CD4-positive, alpha-beta T cell treated with Interleukin-15 for 4 hours (primary cell): ENCODE measurements at regions not wholly inside any gene's neighbourhood (a gene's known extent, or its start where the extent isn't known, plus 50 kb on each side); places are given as distances from the start of the nearest gene placed in this dataset.

Experiments used
- DNase-seq: peaks from one replicate; pipeline ENCODE4 v3.0.0-alpha.2; 2020; ENCODE audit warnings: low spot score

DNA sequence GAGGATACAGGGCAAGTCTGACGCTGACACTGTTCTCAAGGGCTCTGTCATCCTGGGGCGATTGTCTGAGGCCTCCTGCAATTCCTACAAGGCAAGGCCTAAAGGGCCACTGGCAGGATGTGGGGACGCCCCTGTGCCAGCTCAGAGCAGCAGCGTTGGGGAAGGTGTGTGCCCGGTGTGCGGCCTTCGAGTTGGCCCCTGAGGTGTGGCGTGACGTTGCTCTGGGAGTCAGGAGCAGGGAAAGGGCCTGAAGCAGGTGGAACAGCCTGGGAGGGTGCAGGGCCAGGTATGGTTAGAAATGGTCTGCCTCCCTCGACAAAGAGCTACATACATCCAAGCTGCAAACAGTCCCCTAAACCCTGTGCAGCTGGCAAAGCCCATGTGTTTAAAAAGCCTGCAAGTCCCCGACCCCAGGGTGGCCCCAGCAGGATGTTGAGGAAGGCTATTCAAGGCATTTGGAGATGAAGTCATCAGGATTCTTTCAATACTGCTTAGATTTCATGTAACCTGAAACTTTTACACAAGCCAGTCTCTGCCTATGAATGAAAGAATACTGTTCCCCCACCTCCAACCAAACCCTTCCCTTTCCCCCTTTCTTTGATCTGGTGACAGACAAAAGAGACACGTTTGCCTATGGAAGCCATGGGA is 142.5 kb upstream of the TNS3 start:
- no peak for DNase-seq

GRCh38 chr7:47722126-47722525 is 140.2 kb upstream of the TNS3 start:
- DNase-seq: no peak

DNA sequence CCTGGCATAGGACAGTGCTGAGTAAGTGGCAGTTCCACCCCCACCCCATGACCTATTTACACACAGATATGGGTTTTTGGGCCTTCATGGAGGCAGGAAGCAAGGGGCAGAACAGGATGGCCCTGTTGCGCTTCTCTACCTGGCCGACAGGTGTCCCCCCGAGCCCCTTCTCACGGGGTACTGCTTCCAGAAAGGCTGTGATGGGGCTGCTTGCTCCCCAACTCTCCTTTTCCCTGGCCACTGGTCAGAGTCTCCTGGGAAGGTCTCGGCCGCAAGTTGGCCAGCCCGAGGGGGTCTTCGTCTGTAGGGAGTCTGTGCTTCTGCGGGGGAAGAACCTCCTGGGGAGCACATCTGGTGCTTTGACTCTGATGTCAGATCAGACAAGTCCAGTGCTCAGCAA is 139.8 kb upstream of the TNS3 start:
- no peak for DNase-seq

- no peak for DNase-seq
These were observed 139.0 kb upstream of the TNS3 start for GRCh38 chr7:47720907-47721244.

DNA sequence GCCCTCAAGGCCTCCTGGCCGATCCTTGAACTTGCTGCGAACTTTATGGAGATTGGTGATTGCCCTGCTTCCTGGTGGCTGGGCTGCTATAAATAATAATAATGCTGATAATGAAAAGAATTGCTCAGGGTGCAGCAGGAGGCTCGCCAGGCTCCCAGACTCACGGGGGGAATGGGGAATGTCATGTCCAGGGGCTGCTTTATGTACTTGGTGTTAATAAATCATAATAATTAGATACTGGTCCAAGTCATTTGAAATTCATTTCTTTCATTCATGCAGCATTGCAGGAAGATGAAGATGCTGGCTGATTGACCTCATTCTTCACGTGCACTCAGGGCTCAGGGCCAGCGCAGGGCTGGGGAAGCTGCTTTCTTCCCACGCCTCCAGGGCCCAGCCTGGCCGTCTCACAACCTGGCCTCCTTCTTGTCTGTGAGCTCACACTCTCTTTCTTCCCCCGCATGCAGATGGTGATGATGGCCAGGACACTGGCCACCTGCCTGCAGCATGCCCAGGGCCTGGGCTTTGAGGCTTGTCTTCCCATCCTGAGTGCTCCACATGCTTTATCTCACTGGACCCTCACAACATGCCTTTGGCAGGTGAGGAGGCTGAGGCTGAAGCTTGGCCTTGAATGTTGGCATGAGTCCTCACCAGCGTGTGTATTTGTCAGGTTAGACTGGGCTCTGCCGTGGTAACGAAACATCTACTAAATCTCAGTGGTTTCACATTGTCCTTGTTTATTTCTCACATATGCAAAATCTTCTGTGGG is 138.4 kb upstream of the TNS3 start:
- DNase-seq: no peak

GRCh38 chr7:47719675-47720074 is 137.8 kb upstream of the TNS3 start:
- no peak for DNase-seq

DNA sequence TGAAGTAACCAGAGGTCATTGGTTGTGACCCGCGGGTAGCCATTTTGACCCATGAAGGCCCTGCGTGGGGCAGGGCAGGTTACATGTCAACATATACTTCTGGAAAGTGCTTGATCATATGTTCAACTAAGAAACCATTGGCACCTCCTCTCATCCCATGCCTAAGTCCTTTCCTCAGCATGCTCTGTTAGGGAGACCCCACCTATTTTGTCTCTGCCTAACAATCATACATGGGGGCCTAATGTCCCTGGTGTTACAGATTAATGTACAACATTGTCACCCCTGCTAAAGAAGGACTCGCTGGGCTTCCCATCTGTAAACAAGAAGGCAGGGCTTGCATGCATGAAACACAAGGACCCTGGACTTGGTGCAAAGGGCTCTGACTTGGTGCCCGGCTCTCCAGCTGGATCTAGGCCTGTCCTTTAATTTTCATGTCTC is 133.7 kb upstream of the TNS3 start:
- DNase-seq: no peak

DNA sequence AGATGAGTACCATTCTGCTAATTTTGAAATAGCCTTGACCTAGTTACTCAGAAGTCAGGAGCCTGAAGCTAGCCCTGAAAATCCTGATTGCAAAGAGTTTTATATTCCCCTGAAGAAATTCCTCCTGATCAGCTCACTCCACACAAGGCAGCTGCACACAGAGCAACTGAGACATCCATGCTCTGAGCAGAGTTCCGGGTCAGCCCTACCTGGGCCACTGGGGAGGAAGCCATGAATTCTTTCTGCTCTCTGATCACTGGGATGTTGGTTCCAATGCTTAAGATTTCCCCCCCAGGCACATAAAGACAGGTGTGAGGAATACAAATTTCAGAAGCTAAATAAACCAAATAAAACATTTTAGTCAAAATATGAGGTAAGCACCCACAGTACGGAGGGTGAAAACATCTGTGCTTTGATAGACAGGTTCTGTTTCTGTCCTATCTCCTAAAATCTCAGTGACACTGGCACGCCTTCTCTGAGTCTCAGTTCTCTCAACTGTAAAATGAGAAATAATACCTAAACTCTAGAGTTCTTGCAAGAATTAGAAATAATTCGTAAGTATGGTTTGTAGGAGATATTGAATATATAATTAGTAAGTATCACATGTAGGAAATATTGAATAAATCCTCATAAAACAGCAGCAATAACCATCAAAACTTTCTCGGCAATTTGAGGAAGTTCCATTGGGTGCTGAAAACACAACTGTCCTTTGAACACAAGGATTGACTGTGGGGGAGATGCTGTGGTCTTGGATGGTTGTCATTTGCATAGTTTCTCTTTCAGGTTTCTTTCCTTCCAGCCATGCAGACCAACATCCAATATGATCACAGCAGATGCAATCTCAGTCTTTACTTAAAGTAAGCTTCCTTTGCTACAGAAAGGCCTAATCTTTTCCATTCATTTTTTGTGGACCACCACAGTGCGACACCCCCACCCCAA is 133.0 kb upstream of the TNS3 start:
- DNase-seq: no peak

GRCh38 chr7:47713595-47713994 is 131.7 kb upstream of the TNS3 start:
- no peak for DNase-seq

GRCh38 chr7:47712416-47712815 is 130.5 kb upstream of the TNS3 start:
- DNase-seq: no peak

- DNase-seq: no peak
These were observed 129.9 kb upstream of the TNS3 start for GRCh38 chr7:47711776-47712175.

DNA sequence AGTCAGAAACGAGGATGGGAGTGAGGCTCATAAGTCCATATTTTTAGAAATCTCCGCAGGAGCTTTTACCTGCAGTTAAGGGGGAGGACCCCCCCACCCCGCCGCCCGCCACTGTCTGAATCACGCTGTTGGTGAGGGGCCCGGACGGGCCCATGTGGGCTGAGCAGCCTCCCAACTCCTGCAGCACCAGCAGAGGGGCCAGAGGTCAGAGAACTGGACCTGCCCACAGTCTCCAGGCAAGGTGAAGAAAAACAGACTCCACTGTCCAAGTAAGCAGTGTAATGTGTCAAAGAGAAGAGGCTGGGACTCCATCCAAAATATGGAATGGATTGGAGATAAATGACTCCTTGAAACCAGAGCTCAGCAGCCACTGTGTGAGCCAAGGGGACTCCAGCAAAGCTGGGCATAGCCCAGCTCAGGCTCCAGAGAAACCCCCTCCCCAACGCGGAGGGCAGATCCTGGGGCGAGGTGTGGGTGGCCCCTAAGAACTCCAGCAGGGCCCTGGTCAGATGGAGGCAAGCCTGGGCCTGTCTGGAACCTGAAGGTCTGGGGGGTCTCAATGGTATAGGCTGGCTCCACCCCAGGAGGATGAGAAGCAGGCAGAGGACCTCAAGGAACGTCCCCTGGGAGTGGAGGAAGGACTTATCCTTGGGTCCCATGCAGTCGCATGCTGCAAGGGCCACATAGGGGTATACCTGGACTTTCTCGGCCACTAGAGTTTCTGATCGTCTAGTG is 128.5 kb upstream of the TNS3 start:
- DNase-seq: no peak

DNA sequence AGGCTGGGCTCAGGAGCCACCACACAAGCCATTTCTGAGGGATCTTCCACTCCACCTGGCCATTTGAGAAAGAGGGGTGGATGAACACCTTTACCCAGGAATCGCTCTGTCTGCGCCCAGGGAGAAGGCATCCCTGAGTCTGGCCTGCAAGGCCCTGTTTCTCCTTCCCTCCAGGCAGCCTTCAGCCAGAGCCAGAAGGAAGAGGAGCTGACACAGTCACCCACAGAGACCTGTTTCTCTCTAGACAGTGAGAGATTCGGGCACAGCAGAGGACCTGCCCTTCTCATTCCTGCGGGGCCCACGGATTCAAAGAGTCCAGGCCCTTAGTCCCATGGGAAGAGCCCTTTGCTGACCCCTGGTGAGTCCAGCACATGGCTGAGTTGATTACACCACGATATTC is 127.5 kb upstream of the TNS3 start:
- no peak for DNase-seq

- DNase-seq: no peak
These were observed 127.1 kb upstream of the TNS3 start for GRCh38 chr7:47709051-47709450.

DNA sequence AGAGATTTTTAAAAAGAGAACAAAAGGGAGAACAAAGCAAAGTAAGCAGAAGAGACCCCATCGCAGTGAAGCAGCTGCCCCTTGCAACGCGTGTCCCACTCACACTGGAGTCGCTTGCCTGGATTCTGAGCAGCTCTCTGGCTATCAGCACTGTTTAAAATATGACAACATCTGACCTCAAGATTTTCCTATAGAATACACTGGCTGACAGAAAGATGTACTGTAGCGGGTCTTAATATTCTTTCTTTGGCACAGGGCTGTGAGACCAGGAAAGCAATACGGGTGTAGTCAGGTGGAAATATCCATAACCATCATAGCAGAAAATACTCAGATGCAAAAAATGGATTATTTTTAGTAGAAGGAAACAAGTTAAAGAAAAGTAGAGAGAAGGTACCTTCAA is 125.7 kb upstream of the TNS3 start:
- DNase-seq: no peak

GRCh38 chr7:47704936-47705335 is 123.0 kb upstream of the TNS3 start:
- DNase-seq: no peak

- DNase-seq: no peak
These were observed 120.2 kb upstream of the TNS3 start for GRCh38 chr7:47702080-47702479.

GRCh38 chr7:47698386-47698785 is 116.5 kb upstream of the TNS3 start:
- DNase-seq: no peak

GRCh38 chr7:47697543-47697942 is 115.6 kb upstream of the TNS3 start:
- DNase-seq: no peak

- DNase-seq: no peak
These were observed 114.3 kb upstream of the TNS3 start for GRCh38 chr7:47696152-47696710.

GRCh38 chr7:47693216-47693615 is 111.3 kb upstream of the TNS3 start:
- no peak for DNase-seq

GRCh38 chr7:47691988-47692387 is 110.1 kb upstream of the TNS3 start:
- no peak for DNase-seq
